SK-N-SH (cell line): ENCODE measurements at regions not wholly inside any gene's neighbourhood (a gene's known extent, or its start where the extent isn't known, plus 50 kb on each side); places are given as distances from the start of the nearest gene placed in this dataset.

Experiments
- CTCF ChIA-PET: fragments of 300-600, 350-600 bp; formaldehyde crosslinking; extraction: SDS; loops from one replicate; lab custom pipeline; 2021; lab: Yijun Ruan, JAX
- POLR2A ChIA-PET: fragments of 350-600 bp; sonication (Branson Sonifier 250); formaldehyde crosslinking; extraction: SDS; loops from one replicate; lab custom pipeline; 2020; ENCODE audit warnings: antibody characterized with exemption, inconsistent platforms; lab: Yijun Ruan, JAX
- DNase-seq: peaks from one replicate; pipeline ENCODE4 v3.0.0; 2012
- H2AFZ ChIP-seq: fragments of 200-600 bp; sonication (generic); 2 replicates; pipeline ENCODE4 v1.8.1; 2016; ENCODE audit warnings: antibody characterized with exemption, mild to moderate bottlenecking, low read depth
- H3F3A ChIP-seq: fragments of 200-600 bp; sonication (generic); replicated peaks from 2 replicates; pipeline ENCODE3; 2016; ENCODE audit warnings: antibody characterized with exemption, mild to moderate bottlenecking; ENCODE audit not compliant: insufficient read depth
- H3K27ac ChIP-seq, 2 experiments: fragments of 200-500 bp in 1 of 2; fragments of 200-600 bp in 1 of 2; sonication (Bioruptor generic) in 1 of 2; sonication (generic), shearing (Covaris generic) in 1 of 2; 2 replicates each; pipeline versions ENCODE4 v1.5.1 to v1.6.1; 2014 to 2016; ENCODE audit warnings: low read depth in 2 of 2, inconsistent platforms in 1 of 2, low read length in 1 of 2, mild to moderate bottlenecking in 1 of 2, mixed read lengths in 1 of 2
- H3K27me3 ChIP-seq: fragments of 200-600 bp; sonication (generic), shearing (Covaris generic); 2 replicates; pipeline ENCODE4 v1.6.1; 2016; ENCODE audit warnings: mixed run types; ENCODE audit not compliant: insufficient read depth
- H3K36me3 ChIP-seq, 2 experiments: fragments of 200-500 bp in 1 of 2; fragments of 200-600 bp in 1 of 2; sonication (Bioruptor generic) in 1 of 2; sonication (generic) in 1 of 2; replicated peaks in 1 of 2; 2 replicates each; pipeline versions ENCODE3 to v1.5.1; 2014 to 2016; ENCODE audit warnings: low read length in 1 of 2, mild to moderate bottlenecking in 1 of 2; ENCODE audit not compliant: insufficient read depth in 2 of 2, control insufficient read depth in 1 of 2
- H3K4me1 ChIP-seq, 2 experiments: fragments of 200-500 bp in 1 of 2; fragments of 200-600 bp in 1 of 2; sonication (Bioruptor generic) in 1 of 2; sonication (generic), shearing (Covaris generic) in 1 of 2; 2 replicates each; pipeline versions ENCODE4 v1.5.1 to v1.6.1; 2014 to 2016; ENCODE audit warnings: low read depth in 1 of 2, low read length in 1 of 2, mixed run types in 1 of 2; ENCODE audit not compliant: insufficient read depth in 2 of 2, control insufficient read depth in 1 of 2
- H3K4me2 ChIP-seq: fragments of 200-600 bp; sonication (generic), shearing (Covaris generic); 2 replicates; pipeline ENCODE4 v1.6.1; 2017; ENCODE audit warnings: mixed run types
- H3K4me3 ChIP-seq, 2 experiments: fragments of 200-500 bp in 1 of 2; fragments of 200-600 bp in 1 of 2; sonication (Bioruptor generic) in 1 of 2; sonication (generic), shearing (Covaris generic) in 1 of 2; 2 replicates each; pipeline versions ENCODE4 v1.5.1 to v1.8.1; 2014 to 2016; ENCODE audit warnings: low read depth in 2 of 2, inconsistent platforms in 1 of 2, low read length in 1 of 2, mild to moderate bottlenecking in 1 of 2, mixed read lengths in 1 of 2, moderate library complexity in 1 of 2
- H3K79me2 ChIP-seq: fragments of 200-600 bp; sonication (generic); 2 replicates; pipeline ENCODE4 v1.8.1; 2017; ENCODE audit warnings: mild to moderate bottlenecking; ENCODE audit not compliant: insufficient read depth
- H3K9ac ChIP-seq: fragments of 200-600 bp; sonication (generic); 2 replicates; pipeline ENCODE4 v1.6.1; 2017; ENCODE audit warnings: mixed run types
- H3K9me2 ChIP-seq: fragments of 200-600 bp; sonication (generic); 2 replicates; pipeline ENCODE4 v1.6.1; 2017; ENCODE audit warnings: mixed run types
- H3K9me3 ChIP-seq: fragments of 200-600 bp; sonication (generic); 2 replicates; pipeline ENCODE4 v1.6.1; 2017; ENCODE audit warnings: mixed run types, mild to moderate bottlenecking, moderate library complexity
- H4K20me1 ChIP-seq: fragments of 200-600 bp; sonication (generic); 2 replicates; pipeline ENCODE4 v1.6.1; 2017; ENCODE audit warnings: mild to moderate bottlenecking, mixed run types; ENCODE audit not compliant: insufficient read depth
- CHD2 ChIP-seq: fragments of 150-350 bp; IDR thresholded peaks from 2 replicates; pipeline ENCODE4 v1.6.1; 2018; ENCODE audit warnings: low read length; ENCODE audit not compliant: partially characterized antibody
- EP300 ChIP-seq, 2 experiments: IDR thresholded peaks; 2 replicates each; pipeline versions ENCODE4 v1.4.0 to v1.6.1; 2012; ENCODE audit warnings: borderline replicate concordance in 1 of 2, low read depth in 1 of 2, low read length in 1 of 2
- FOSL2 ChIP-seq: IDR thresholded peaks from 2 replicates; pipeline ENCODE4 v1.4.0; 2012; ENCODE audit warnings: low read depth, mild to moderate bottlenecking, moderate library complexity, borderline replicate concordance
- FOXJ3 ChIP-seq: sonication (generic); formaldehyde crosslinking; IDR thresholded peaks from 2 replicates; pipeline ENCODE4 v1.5.1; 2020; ENCODE audit warnings: mild to moderate bottlenecking, missing genetic modification reagents
- GABPA ChIP-seq: IDR thresholded peaks from 2 replicates; pipeline ENCODE4 v1.4.0; 2012; ENCODE audit warnings: low read depth, mild to moderate bottlenecking
- GATA2 ChIP-seq: sonication (generic); formaldehyde crosslinking; IDR thresholded peaks from 2 replicates; pipeline ENCODE4 v1.5.0; 2020; ENCODE audit warnings: mild to moderate bottlenecking, missing genetic modification reagents
- JUND ChIP-seq: IDR thresholded peaks from 2 replicates; pipeline ENCODE4 v1.4.0; 2012
- MXI1 ChIP-seq: IDR thresholded peaks from 2 replicates; pipeline ENCODE4 v1.6.1; 2012; ENCODE audit warnings: mild to moderate bottlenecking, low read depth, low read length, improper control_type of control experiment
- POLR2AphosphoS5 ChIP-seq: IDR thresholded peaks from 2 replicates; pipeline ENCODE4 v1.6.1; 2012; ENCODE audit warnings: low read depth, low read length
- RAD21 ChIP-seq: IDR thresholded peaks from 2 replicates; pipeline ENCODE4 v1.6.1; 2012; ENCODE audit warnings: mild to moderate bottlenecking, low read length
- REST ChIP-seq: IDR thresholded peaks from 2 replicates; pipeline ENCODE4 v1.6.1; 2012; ENCODE audit warnings: mild to moderate bottlenecking, low read depth, low read length, moderate library complexity
- TAF1 ChIP-seq: IDR thresholded peaks from 2 replicates; pipeline ENCODE4 v1.6.1; 2012; ENCODE audit warnings: low read depth, mild to moderate bottlenecking, low read length, moderate library complexity, borderline replicate concordance
- YY1 ChIP-seq: IDR thresholded peaks from 2 replicates; pipeline ENCODE4 v1.4.0; 2012; ENCODE audit warnings: low read depth, mild to moderate bottlenecking
- ZBTB33 ChIP-seq: IDR thresholded peaks from 2 replicates; pipeline ENCODE4 v1.4.0; 2012; ENCODE audit warnings: low read depth, borderline replicate concordance
- WGBS: methylation state at CpG from one replicate; pipeline ENCODE4 v1.1.6; 2017; ENCODE audit warnings: low lambda C conversion rate; 5-methylcytosine and 5-hydroxymethylcytosine counted together

GRCh38 chr3:33920511-33920910 is 122.1 kb downstream of the PDCD6IP start:
- TF ChIP-seq GABPA, result no peak
- no peak for TF ChIP-seq RAD21
- TF ChIP-seq FOXJ3 (CRISPR knock-in tag), result no peak
- TF ChIP-seq EP300 (IDR thresholded peaks at IDR 0.05; ENCODE audit: borderline replicate concordance in 1 of 2, low read depth in 1 of 2, low read length in 1 of 2), result no peak
- no peak for TF ChIP-seq TAF1
- no peak for TF ChIP-seq REST
- TF ChIP-seq MXI1, result no peak
- TF ChIP-seq POLR2AphosphoS5, result no peak
- no peak for TF ChIP-seq JUND
- no peak for TF ChIP-seq CHD2
- TF ChIP-seq YY1, result no peak
- no peak for TF ChIP-seq GATA2
- no peak for TF ChIP-seq ZBTB33
- TF ChIP-seq FOSL2, result no peak
- TF ChIP-seq, all 33 proteins: peak for 0
- no peak overlapping the region for H3K4me3 ChIP-seq
- no peaks in the 10 kb centered on the region for H3K9me2 ChIP-seq
- DNase-seq, result no peak
- H3K4me2 ChIP-seq, result no peak overlapping the region
- H2AFZ ChIP-seq, result no peak overlapping the region
- no peaks in the 10 kb centered on the region for H3F3A ChIP-seq
- no peak overlapping the region for H3K9ac ChIP-seq
- no peaks in the 10 kb centered on the region for H3K79me2 ChIP-seq
- no peaks in the 10 kb centered on the region for H4K20me1 ChIP-seq
- POLR2A ChIA-PET, result no interaction called here
- 81% methylated on average over 4 of the region's 4 CpGs for WGBS
- CTCF ChIA-PET, result no interaction called here
- H3K27ac ChIP-seq, result no peak overlapping the region
- H3K36me3 ChIP-seq, result no peaks in the 10 kb centered on the region
- no peaks in the 10 kb centered on the region for H3K9me3 ChIP-seq
- H3K27me3 ChIP-seq, result no peaks in the 10 kb centered on the region
- peaks cover 16 to 38% of the 10 kb centered on the region in 2 experiments; a peak in 2 of 4 replicates for H3K4me1 ChIP-seq
